Nephron progenitor cell (in vitro differentiated cells): ENCODE measurements at regions not wholly inside any gene's neighbourhood (a gene's known extent, or its start where the extent isn't known, plus 50 kb on each side); places are given as distances from the start of the nearest gene placed in this dataset.

Experiments used
- DNase-seq: peaks from one replicate; pipeline ENCODE4 v3.0.0; 2021
- H3K27ac Mint-ChIP-seq: 2 replicates; pipeline ENCODE4 v1.8.0; 2021; ENCODE audit warnings: mild to moderate bottlenecking, moderate library complexity, mixed read lengths
- H3K27me3 Mint-ChIP-seq: 2 replicates; pipeline ENCODE4 v1.8.0; 2021; ENCODE audit warnings: mild to moderate bottlenecking, low read depth, mixed read lengths; ENCODE audit not compliant: poor library complexity
- H3K36me3 Mint-ChIP-seq: 2 replicates; pipeline ENCODE4 v1.8.0; 2021; ENCODE audit warnings: low read depth, mixed read lengths
- H3K4me1 Mint-ChIP-seq: 2 replicates; pipeline ENCODE4 v1.8.0; 2021; ENCODE audit warnings: mixed read lengths
- H3K4me3 Mint-ChIP-seq: 2 replicates; pipeline ENCODE4 v1.8.0; 2021; ENCODE audit warnings: mild to moderate bottlenecking, moderate library complexity, mixed read lengths
- H3K9me3 Mint-ChIP-seq: 2 replicates; pipeline ENCODE4 v1.8.0; 2021; ENCODE audit warnings: mild to moderate bottlenecking, moderate library complexity, mixed read lengths
- TF ChIP-seq, protein P1 (sequence below): fragments of 200-600 bp; sonication (generic); IDR thresholded peaks from 2 replicates; pipeline ENCODE4 v1.5.0; 2021; ENCODE audit warnings: antibody characterized with exemption

GRCh38 chr7:69399401-69399800 is 198.9 kb upstream of the AUTS2 start:
- DNase-seq: no peak
- TF ChIP-seq, protein P1, sequence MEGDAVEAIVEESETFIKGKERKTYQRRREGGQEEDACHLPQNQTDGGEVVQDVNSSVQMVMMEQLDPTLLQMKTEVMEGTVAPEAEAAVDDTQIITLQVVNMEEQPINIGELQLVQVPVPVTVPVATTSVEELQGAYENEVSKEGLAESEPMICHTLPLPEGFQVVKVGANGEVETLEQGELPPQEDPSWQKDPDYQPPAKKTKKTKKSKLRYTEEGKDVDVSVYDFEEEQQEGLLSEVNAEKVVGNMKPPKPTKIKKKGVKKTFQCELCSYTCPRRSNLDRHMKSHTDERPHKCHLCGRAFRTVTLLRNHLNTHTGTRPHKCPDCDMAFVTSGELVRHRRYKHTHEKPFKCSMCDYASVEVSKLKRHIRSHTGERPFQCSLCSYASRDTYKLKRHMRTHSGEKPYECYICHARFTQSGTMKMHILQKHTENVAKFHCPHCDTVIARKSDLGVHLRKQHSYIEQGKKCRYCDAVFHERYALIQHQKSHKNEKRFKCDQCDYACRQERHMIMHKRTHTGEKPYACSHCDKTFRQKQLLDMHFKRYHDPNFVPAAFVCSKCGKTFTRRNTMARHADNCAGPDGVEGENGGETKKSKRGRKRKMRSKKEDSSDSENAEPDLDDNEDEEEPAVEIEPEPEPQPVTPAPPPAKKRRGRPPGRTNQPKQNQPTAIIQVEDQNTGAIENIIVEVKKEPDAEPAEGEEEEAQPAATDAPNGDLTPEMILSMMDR: no peak
- no peaks in the 10 kb centered on the region for H3K36me3 Mint-ChIP-seq
- peaks cover 6% of the 10 kb centered on the region for H3K4me1 Mint-ChIP-seq
- peaks cover 9% of the 10 kb centered on the region for H3K9me3 Mint-ChIP-seq
- H3K27me3 Mint-ChIP-seq: peaks cover 5% of the 10 kb centered on the region
- no peak overlapping the region for H3K4me3 Mint-ChIP-seq
- no peak overlapping the region for H3K27ac Mint-ChIP-seq

DNA sequence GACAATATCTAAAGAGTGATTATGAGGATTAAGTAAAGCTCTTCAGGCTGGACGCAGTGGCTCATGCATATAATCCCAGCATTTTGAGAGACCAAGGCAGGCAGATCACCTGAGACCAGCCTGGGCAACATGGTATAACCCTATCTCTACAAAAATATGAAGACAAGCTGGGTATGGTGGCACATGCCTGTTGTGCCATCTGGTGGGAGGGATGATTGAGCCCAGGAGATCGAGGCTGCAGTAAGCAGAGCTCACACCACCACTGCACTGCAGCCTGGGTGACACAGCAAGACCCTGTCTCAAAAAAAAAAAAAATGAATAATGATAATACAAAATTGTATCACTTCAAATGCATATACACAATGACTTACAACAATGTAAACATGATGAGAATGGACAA is 195.6 kb upstream of the AUTS2 start:
- DNase-seq: no peak
- no peak overlapping the region for H3K4me3 Mint-ChIP-seq
- TF ChIP-seq, protein P1: no peak
- H3K9me3 Mint-ChIP-seq: peaks cover 5% of the 10 kb centered on the region
- H3K27me3 Mint-ChIP-seq: peaks cover 5% of the 10 kb centered on the region
- no peaks in the 10 kb centered on the region for H3K4me1 Mint-ChIP-seq
- no peak overlapping the region for H3K27ac Mint-ChIP-seq
- H3K36me3 Mint-ChIP-seq: no peaks in the 10 kb centered on the region

DNA sequence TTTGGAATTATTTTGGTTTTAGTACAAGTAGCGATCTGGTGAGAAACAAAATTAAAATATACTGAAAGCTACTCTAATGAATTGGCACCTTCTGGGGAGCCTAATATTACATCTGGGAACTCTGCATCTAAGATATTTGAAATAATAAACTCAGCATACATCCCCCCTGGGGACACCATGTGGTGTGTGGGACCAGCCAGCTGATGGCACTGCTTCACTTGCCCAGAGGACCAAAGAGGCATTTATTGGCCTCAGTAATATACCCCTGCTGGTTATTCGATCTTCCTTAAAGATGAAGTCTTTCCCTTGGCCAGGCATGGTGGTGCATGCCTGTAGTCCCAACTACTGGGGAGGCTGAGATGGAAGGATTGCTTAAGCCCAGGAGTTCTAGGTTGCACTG is 195.1 kb upstream of the AUTS2 start:
- DNase-seq: peak; percentile 10
- no peaks in the 10 kb centered on the region for H3K4me1 Mint-ChIP-seq
- H3K9me3 Mint-ChIP-seq: peaks cover 5% of the 10 kb centered on the region
- no peak overlapping the region for H3K27ac Mint-ChIP-seq
- no peak overlapping the region for H3K4me3 Mint-ChIP-seq
- no peaks in the 10 kb centered on the region for H3K36me3 Mint-ChIP-seq
- H3K27me3 Mint-ChIP-seq: peaks cover 8% of the 10 kb centered on the region
- TF ChIP-seq, protein P1: no peak

- no peak overlapping the region for H3K27ac Mint-ChIP-seq
- TF ChIP-seq, protein P1: no peak
- peaks cover 8% of the 10 kb centered on the region for H3K9me3 Mint-ChIP-seq
- DNase-seq: no peak
- peaks cover 22% of the 10 kb centered on the region for H3K4me1 Mint-ChIP-seq
- H3K4me3 Mint-ChIP-seq: no peak overlapping the region
- no peaks in the 10 kb centered on the region for H3K36me3 Mint-ChIP-seq
- peaks cover 10% of the 10 kb centered on the region for H3K27me3 Mint-ChIP-seq
Measured at GRCh38 chr7:69411018-69411417, 187.3 kb upstream of the AUTS2 start.

DNA sequence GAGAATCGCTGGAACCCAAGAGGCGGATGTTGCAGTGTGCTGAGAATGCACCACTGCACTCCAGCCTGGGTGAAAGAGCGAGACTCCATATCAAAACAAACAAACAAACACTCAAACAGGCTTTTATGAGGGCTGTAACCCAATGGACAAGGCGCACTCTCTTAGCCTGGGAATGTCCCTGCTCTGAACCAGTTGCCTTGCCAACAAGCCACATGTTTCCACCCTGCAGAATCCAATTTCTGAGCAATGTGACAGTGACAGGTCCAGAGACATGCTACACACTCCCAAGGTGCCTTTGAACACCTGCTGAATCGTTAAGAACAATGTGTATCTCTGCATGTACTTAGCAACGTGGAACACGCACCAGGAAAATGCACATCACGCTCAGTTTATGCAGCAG is 186.8 kb upstream of the AUTS2 start:
- H3K4me3 Mint-ChIP-seq: no peak overlapping the region
- peak; percentile 4 for DNase-seq

More for the DNA sequence above, 186.8 kb upstream of the AUTS2 start:
- H3K27ac Mint-ChIP-seq: no peak overlapping the region
- H3K4me1 Mint-ChIP-seq: peaks cover 22% of the 10 kb centered on the region
- TF ChIP-seq, protein P1: no peak
- H3K9me3 Mint-ChIP-seq: peaks cover 8% of the 10 kb centered on the region
- peaks cover 10% of the 10 kb centered on the region for H3K27me3 Mint-ChIP-seq
- no peaks in the 10 kb centered on the region for H3K36me3 Mint-ChIP-seq
